H1 (cell line): ENCODE measurements at regions not wholly inside any gene's neighbourhood (a gene's known extent, or its start where the extent isn't known, plus 50 kb on each side); places are given as distances from the start of the nearest gene placed in this dataset.

ENCODE experiments used
- CTCF ChIA-PET: fragments of 300-600 bp; sonication (Branson Sonifier 250); formaldehyde crosslinking; loops from one replicate; lab custom pipeline; 2021; ENCODE audit not compliant: partially characterized antibody; lab: Charles Lee
- POLR2A ChIA-PET: fragments of 300-600 bp; sonication (Branson Sonifier 250); formaldehyde crosslinking; loops from one replicate; lab custom pipeline; 2021; ENCODE audit warnings: inconsistent platforms; ENCODE audit not compliant: partially characterized antibody; lab: Charles Lee
- DNase-seq, 2 experiments: peaks; one replicate each; pipeline versions ENCODE4 v3.0.0 to v3.0.0-alpha.2; 2010 to 2022; ENCODE audit warnings: low spot score in 2 of 2, low read depth in 1 of 2, mixed read lengths in 1 of 2
- FAIRE-seq: peaks from 2 replicates; lab custom pipeline; 2011; peaks lifted over from hg19 to GRCh38; lab: Jason Lieb, UNC
- H2AFZ ChIP-seq: 2 replicates; pipeline ENCODE4 v1.8.1; 2012; ENCODE audit warnings: low read length, inconsistent platforms
- H2AK5ac ChIP-seq: 2 replicates; pipeline ENCODE4 v1.6.1; 2013; ENCODE audit warnings: low read depth, low read length
- H2BK120ac ChIP-seq: replicated peaks from 2 replicates; pipeline ENCODE3; 2013; ENCODE audit warnings: low read depth, low read length, inconsistent platforms
- H2BK12ac ChIP-seq: 2 replicates; pipeline ENCODE4 v1.6.1; 2013; ENCODE audit warnings: low read depth, low read length
- H2BK15ac ChIP-seq: 2 replicates; pipeline ENCODE4 v1.6.1; 2013; ENCODE audit warnings: low read length
- H2BK20ac ChIP-seq: 2 replicates; pipeline ENCODE4 v1.6.1; 2013; ENCODE audit warnings: low read length
- H2BK5ac ChIP-seq: 2 replicates; pipeline ENCODE4 v1.6.1; 2013; ENCODE audit warnings: low read depth, low read length
- H3K14ac ChIP-seq: 2 replicates; pipeline ENCODE4 v1.6.1; 2013; ENCODE audit warnings: inconsistent platforms; ENCODE audit not compliant: insufficient read length
- H3K18ac ChIP-seq: 2 replicates; pipeline ENCODE4 v1.6.1; 2013; ENCODE audit warnings: low read length; ENCODE audit errors: extremely low read depth
- H3K23ac ChIP-seq: 2 replicates; pipeline ENCODE4 v1.6.1; 2013; ENCODE audit warnings: inconsistent platforms; ENCODE audit not compliant: insufficient read length
- H3K23me2 ChIP-seq: 2 replicates; pipeline ENCODE4 v1.6.1; 2013; ENCODE audit warnings: low read depth, low read length
- H3K27ac ChIP-seq: 2 replicates; pipeline ENCODE4 v1.6.1; 2011; ENCODE audit warnings: low read depth, low read length, inconsistent platforms
- H3K27me3 ChIP-seq, 4 experiments: replicated peaks in 1 of 4; 1 replicate in 1 of 4; 2 replicates in 3 of 4; pipeline versions ENCODE4 v1.6.1 to v1.8.1; 2011 to 2013; ENCODE audit warnings: low read length in 3 of 4, mild to moderate bottlenecking in 3 of 4, inconsistent platforms in 2 of 4, mixed read lengths in 2 of 4, moderate library complexity in 1 of 4; ENCODE audit not compliant: control insufficient read depth in 3 of 4, insufficient read depth in 3 of 4; ENCODE audit errors: extremely low read depth in 1 of 4
- H3K36me3 ChIP-seq, 4 experiments: 2 replicates each; pipeline versions ENCODE4 v1.6.1 to v1.8.1; 2011 to 2013; ENCODE audit warnings: mild to moderate bottlenecking in 4 of 4, low read length in 3 of 4, moderate library complexity in 2 of 4, control low read depth in 1 of 4, inconsistent platforms in 1 of 4; ENCODE audit not compliant: insufficient read depth in 4 of 4, control insufficient read depth in 2 of 4
- H3K4ac ChIP-seq: replicated peaks from 2 replicates; pipeline ENCODE3; 2013; ENCODE audit warnings: low read length, low read depth, mixed read lengths, inconsistent platforms; ENCODE audit not compliant: insufficient read length
- H3K4me1 ChIP-seq, 4 experiments: replicated peaks in 1 of 4; 1 replicate in 1 of 4; 2 replicates in 3 of 4; pipeline versions ENCODE4 v1.6.1 to v1.8.1; 2011 to 2013; ENCODE audit warnings: low read length in 3 of 4, inconsistent platforms in 2 of 4, mixed read lengths in 1 of 4; ENCODE audit not compliant: insufficient read depth in 4 of 4, control insufficient read depth in 3 of 4
- H3K4me2 ChIP-seq, 2 experiments: 2 replicates each; pipeline versions ENCODE4 v1.6.1 to v1.8.1; 2011 to 2013; ENCODE audit warnings: low read depth in 2 of 2, low read length in 2 of 2, control low read depth in 1 of 2, inconsistent platforms in 1 of 2, mild to moderate bottlenecking in 1 of 2; ENCODE audit not compliant: insufficient read depth in 1 of 2
- H3K4me3 ChIP-seq, 4 experiments: fragments of 200-600, 300-600 bp in 1 of 4; sonication (generic), shearing (Covaris generic), sonication (Bioruptor Twin) in 1 of 4; 2 replicates each; pipeline versions ENCODE4 v1.5.1 to v1.8.1; 2011 to 2016; ENCODE audit warnings: low read length in 4 of 4, low read depth in 3 of 4, control low read depth in 2 of 4, inconsistent platforms in 2 of 4, mild to moderate bottlenecking in 2 of 4, mixed read lengths in 1 of 4, moderate library complexity in 1 of 4; ENCODE audit not compliant: insufficient read depth in 2 of 4; ENCODE audit errors: extremely low read depth in 1 of 4
- H3K56ac ChIP-seq: replicated peaks from 2 replicates; pipeline ENCODE3; 2013; ENCODE audit warnings: low read depth, mild to moderate bottlenecking, mixed read lengths, low read length, inconsistent platforms; ENCODE audit not compliant: insufficient read length
- H3K79me1 ChIP-seq: 2 replicates; pipeline ENCODE4 v1.6.1; 2013; ENCODE audit warnings: low read depth, low read length, control low read depth
- H3K79me2 ChIP-seq, 2 experiments: 2 replicates each; pipeline versions ENCODE4 v1.6.1 to v1.8.1; 2012 to 2013; ENCODE audit warnings: low read length in 2 of 2, mild to moderate bottlenecking in 2 of 2, inconsistent platforms in 1 of 2; ENCODE audit not compliant: insufficient read depth in 2 of 2, control insufficient read depth in 1 of 2
- H3K9ac ChIP-seq, 4 experiments: replicated peaks in 1 of 4; 1 replicate in 1 of 4; 2 replicates in 3 of 4; pipeline versions ENCODE4 v1.6.1 to v1.8.1; 2011 to 2013; ENCODE audit warnings: low read depth in 3 of 4, low read length in 3 of 4, control low read depth in 2 of 4, mild to moderate bottlenecking in 2 of 4, moderate library complexity in 2 of 4, inconsistent platforms in 1 of 4; ENCODE audit errors: extremely low read depth in 1 of 4
- H3K9me3 ChIP-seq, 2 experiments: 2 replicates each; pipeline versions ENCODE4 v1.6.1 to v1.8.1; 2012 to 2013; ENCODE audit warnings: mild to moderate bottlenecking in 2 of 2, moderate library complexity in 2 of 2, control low read depth in 1 of 2, inconsistent platforms in 1 of 2, low read depth in 1 of 2, low read length in 1 of 2, mixed read lengths in 1 of 2; ENCODE audit not compliant: insufficient read depth in 2 of 2
- H4K20me1 ChIP-seq, 2 experiments: replicated peaks in 1 of 2; 2 replicates each; pipeline versions ENCODE3 to v1.8.1; 2011 to 2013; ENCODE audit warnings: inconsistent platforms in 2 of 2, low read length in 2 of 2, mild to moderate bottlenecking in 1 of 2; ENCODE audit not compliant: insufficient read depth in 2 of 2, control insufficient read depth in 1 of 2
- H4K5ac ChIP-seq: 2 replicates; pipeline ENCODE4 v1.6.1; 2013; ENCODE audit warnings: low read length, low read depth, mixed read lengths, inconsistent platforms; ENCODE audit not compliant: insufficient read length
- H4K8ac ChIP-seq: 2 replicates; pipeline ENCODE4 v1.8.0; 2013; ENCODE audit warnings: mild to moderate bottlenecking, moderate library complexity, low read length, inconsistent platforms; ENCODE audit not compliant: insufficient read depth; ENCODE audit errors: extremely low read depth
- H4K91ac ChIP-seq: replicated peaks from 2 replicates; pipeline ENCODE3; 2013; ENCODE audit warnings: low read length, mixed read lengths, inconsistent platforms; ENCODE audit not compliant: insufficient read length
- CBX5 ChIP-seq: fragments of 300-800, 300-1000 bp; sonication (generic); IDR thresholded peaks from 2 replicates; pipeline ENCODE4 v1.7.1; 2016; ENCODE audit warnings: antibody characterized with exemption, low read length, low read depth
- KDM1A ChIP-seq: fragments of 200-600, 300-600 bp; sonication (generic); IDR thresholded peaks from 2 replicates; pipeline ENCODE4 v1.7.1; 2016; ENCODE audit warnings: mild to moderate bottlenecking, low read length, borderline replicate concordance
- MAFK ChIP-seq: IDR thresholded peaks from 2 replicates; pipeline ENCODE4 v1.6.1; 2012; ENCODE audit warnings: low read depth, mild to moderate bottlenecking, improper control_type of control experiment, low read length
- RXRA ChIP-seq: IDR thresholded peaks from 2 replicates; pipeline ENCODE4 v1.6.1; 2011; ENCODE audit warnings: low read depth, mild to moderate bottlenecking, low read length, moderate library complexity; ENCODE audit not compliant: insufficient read depth
- SIRT6 ChIP-seq: IDR thresholded peaks from one replicate; pipeline ENCODE4 v1.7.1; 2012; ENCODE audit warnings: low read length, inconsistent platforms
- SP1 ChIP-seq: IDR thresholded peaks from 2 replicates; pipeline ENCODE4 v1.6.1; 2011; ENCODE audit warnings: low read depth, low read length
- TAF1 ChIP-seq: IDR thresholded peaks from 2 replicates; pipeline ENCODE4 v1.6.1; 2011; ENCODE audit warnings: mild to moderate bottlenecking, low read depth, low read length
- TCF12 ChIP-seq: IDR thresholded peaks from 2 replicates; pipeline ENCODE4 v1.6.1; 2011; ENCODE audit warnings: low read depth, mild to moderate bottlenecking, low read length
- TEAD4 ChIP-seq: IDR thresholded peaks from 2 replicates; pipeline ENCODE4 v1.6.1; 2012; ENCODE audit warnings: low read depth, low read length, inconsistent platforms, mixed read lengths
- TF ChIP-seq, protein P1 (sequence below), 3 experiments: IDR thresholded peaks; 1 replicate in 2 of 3; 2 replicates in 1 of 3; pipeline versions ENCODE4 v1.5.1 to v1.6.1; 2011; ENCODE audit warnings: low read length in 3 of 3, mild to moderate bottlenecking in 3 of 3, inconsistent platforms in 2 of 3, low read depth in 1 of 3, moderate library complexity in 1 of 3; ENCODE audit not compliant: insufficient read depth in 1 of 3; ENCODE audit errors: control extremely low read depth in 1 of 3
- TF ChIP-seq, protein P2 (sequence below): IDR thresholded peaks from 2 replicates; pipeline ENCODE4 v1.6.1; 2012; ENCODE audit warnings: low read length, inconsistent platforms

GRCh38 chr18:47628240-47628781, 302.1 kb downstream of the SMAD2 start:
- CTCF ChIA-PET, result no interaction called here

More at GRCh38 chr18:47628240-47628781, 302.1 kb downstream of the SMAD2 start:
- no peak overlapping the region for H3K14ac ChIP-seq
- no peak overlapping the region for H3K4me2 ChIP-seq
- no peak overlapping the region for H3K23ac ChIP-seq
- no peaks in the 10 kb centered on the region for H4K20me1 ChIP-seq
- no peak overlapping the region for H4K91ac ChIP-seq
- H2AK5ac ChIP-seq, result no peak overlapping the region
- no peak for TF ChIP-seq CBX5
- TF ChIP-seq, protein P1, sequence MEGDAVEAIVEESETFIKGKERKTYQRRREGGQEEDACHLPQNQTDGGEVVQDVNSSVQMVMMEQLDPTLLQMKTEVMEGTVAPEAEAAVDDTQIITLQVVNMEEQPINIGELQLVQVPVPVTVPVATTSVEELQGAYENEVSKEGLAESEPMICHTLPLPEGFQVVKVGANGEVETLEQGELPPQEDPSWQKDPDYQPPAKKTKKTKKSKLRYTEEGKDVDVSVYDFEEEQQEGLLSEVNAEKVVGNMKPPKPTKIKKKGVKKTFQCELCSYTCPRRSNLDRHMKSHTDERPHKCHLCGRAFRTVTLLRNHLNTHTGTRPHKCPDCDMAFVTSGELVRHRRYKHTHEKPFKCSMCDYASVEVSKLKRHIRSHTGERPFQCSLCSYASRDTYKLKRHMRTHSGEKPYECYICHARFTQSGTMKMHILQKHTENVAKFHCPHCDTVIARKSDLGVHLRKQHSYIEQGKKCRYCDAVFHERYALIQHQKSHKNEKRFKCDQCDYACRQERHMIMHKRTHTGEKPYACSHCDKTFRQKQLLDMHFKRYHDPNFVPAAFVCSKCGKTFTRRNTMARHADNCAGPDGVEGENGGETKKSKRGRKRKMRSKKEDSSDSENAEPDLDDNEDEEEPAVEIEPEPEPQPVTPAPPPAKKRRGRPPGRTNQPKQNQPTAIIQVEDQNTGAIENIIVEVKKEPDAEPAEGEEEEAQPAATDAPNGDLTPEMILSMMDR (IDR thresholded peaks at IDR 0.05; ENCODE audit: control extremely low read depth in 1 of 3, insufficient read depth in 1 of 3, low read depth in 1 of 3, low read length in 3 of 3), result no peak
- TF ChIP-seq MAFK, result no peak
- TF ChIP-seq TCF12, result no peak
- TF ChIP-seq SP1, result no peak
- no peak for TF ChIP-seq TAF1
- TF ChIP-seq TEAD4, result no peak
- TF ChIP-seq RXRA, result no peak
- no peak for TF ChIP-seq SIRT6
- TF ChIP-seq, protein P2, sequence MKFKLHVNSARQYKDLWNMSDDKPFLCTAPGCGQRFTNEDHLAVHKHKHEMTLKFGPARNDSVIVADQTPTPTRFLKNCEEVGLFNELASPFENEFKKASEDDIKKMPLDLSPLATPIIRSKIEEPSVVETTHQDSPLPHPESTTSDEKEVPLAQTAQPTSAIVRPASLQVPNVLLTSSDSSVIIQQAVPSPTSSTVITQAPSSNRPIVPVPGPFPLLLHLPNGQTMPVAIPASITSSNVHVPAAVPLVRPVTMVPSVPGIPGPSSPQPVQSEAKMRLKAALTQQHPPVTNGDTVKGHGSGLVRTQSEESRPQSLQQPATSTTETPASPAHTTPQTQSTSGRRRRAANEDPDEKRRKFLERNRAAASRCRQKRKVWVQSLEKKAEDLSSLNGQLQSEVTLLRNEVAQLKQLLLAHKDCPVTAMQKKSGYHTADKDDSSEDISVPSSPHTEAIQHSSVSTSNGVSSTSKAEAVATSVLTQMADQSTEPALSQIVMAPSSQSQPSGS, result no peak
- TF ChIP-seq KDM1A, result no peak
- TF ChIP-seq, all 59 proteins: peak for 0
- Histone ChIP-seq H2BK15ac (no peak overlapping the region), H3K4ac (no peak overlapping the region), H3K36me3 (no peaks in the 10 kb centered on the region), H2BK12ac (no peak overlapping the region), H3K18ac (no peak overlapping the region), H3K27me3 (no peaks in the 10 kb centered on the region), H3K23me2 (no peaks in the 10 kb centered on the region), H3K79me2 (no peaks in the 10 kb centered on the region), H2BK120ac (no peak overlapping the region), H4K5ac (no peak overlapping the region), H2AFZ (no peak overlapping the region), H3K79me1 (no peaks in the 10 kb centered on the region), H4K8ac (no peak overlapping the region), H3K56ac (no peak overlapping the region), H3K4me1 (no peaks in the 10 kb centered on the region), H3K4me3 (no peak overlapping the region), H3K9me3 (no peaks in the 10 kb centered on the region), H3K9ac (no peak overlapping the region), H3K27ac (no peak overlapping the region), H2BK20ac (no peak overlapping the region), H2BK5ac (no peak overlapping the region)
- no peak for FAIRE-seq
- DNase-seq, result no peak
- POLR2A ChIA-PET, result no interaction called here
